ENCODE measurements at regions not wholly inside any gene's neighbourhood (a gene's known extent, or its start where the extent isn't known, plus 50 kb on each side); places are given as distances from the start of the nearest gene placed in this dataset.

DNA sequence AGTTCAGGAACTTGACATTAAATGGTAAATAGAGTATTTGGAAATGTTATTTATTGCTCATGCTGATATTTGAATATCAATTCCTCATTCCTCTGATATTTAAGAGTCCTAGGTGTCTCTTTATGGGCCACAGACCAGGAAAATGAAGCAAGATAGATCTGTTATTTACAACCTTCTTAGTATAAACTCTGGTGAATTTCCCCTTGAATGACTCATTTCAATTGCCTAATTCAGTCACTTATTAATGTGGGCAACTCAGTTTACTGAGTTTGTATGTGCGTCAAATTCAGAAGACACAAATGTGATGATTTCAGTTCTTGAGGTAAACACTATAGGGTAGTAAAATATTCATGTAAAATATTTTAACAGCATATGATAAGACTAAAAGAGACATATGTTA lies 1404.4 kb upstream of the PRMT6 start:
- DNase-seq: no peak

DNA sequence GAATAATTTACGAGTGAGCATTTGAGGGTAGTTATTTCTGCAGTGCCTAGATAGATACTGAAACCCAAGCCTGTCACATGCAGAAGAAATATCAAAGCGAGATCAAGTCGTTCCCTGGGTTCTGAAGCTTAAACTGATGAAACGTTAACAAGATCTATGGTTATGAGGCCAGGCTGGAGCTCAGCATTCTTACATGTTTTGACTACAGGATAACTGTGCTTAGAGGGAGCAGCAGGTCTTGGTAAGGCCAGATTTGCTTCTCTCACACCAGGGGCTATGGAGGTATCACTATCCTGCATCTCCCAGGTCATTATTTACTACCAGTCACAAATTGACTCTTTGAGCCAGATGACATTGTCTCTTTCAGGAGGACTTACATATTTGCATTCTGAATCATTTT lies 1401.4 kb upstream of the PRMT6 start:
- DNase-seq: no peak

DNA sequence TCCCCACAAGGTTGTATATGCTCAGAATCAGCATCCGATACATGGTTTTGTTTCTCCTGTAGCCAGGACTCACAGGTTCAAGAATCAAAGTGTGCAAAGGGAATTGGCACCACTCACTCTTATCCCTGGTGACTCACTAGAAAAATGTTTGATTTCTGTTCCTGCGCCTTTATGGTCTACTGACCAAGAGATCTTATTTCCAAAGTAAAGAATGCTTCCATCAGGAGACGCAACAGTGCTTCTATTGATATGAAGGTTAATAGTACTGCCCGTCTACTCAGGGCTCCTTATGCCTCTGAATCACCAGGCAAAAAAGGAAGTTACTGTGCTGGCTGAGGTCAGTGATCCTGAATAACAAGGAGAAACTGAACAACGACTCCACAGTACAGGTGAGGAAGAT lies 1392.0 kb upstream of the PRMT6 start:
- no peak for DNase-seq

DNA sequence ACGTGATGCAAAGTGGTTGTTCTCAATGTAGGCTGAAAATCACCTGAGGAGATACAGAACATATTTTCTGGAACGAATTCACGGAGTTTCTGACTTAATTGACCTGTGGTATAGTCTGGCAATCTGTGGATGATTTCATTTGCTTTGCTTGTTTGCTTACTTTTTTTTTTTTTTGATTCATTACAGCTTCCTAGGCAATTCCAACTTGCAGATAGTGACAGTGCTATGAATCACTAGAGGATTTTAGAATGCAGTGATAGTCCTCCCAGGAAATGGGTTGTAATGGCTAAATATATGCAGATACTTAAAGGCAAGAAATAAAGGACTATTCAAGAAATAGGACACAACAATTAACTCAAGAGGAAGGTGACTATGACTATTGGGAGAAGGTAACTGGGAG lies 1378.1 kb upstream of the PRMT6 start:
- no peak for DNase-seq

DNA sequence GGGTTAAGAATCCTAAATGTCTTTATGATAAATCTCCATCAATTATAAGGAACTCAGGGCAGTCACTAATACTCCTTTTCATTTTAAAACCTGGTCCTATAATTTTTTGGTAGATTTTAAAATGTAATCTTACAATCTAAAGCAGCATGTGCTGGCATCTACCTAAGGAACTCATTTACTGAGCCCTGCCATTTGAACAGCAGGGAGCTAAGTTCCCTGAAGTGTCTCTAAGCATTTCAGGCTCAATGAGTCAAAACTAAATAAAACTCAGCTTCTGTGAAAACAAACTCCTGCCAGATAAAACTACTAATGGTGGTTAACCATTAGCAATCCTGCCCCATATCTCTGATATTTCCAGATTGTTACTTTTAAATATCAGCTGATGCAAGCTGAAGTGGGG lies 1371.8 kb upstream of the PRMT6 start:
- DNase-seq: no peak

DNA sequence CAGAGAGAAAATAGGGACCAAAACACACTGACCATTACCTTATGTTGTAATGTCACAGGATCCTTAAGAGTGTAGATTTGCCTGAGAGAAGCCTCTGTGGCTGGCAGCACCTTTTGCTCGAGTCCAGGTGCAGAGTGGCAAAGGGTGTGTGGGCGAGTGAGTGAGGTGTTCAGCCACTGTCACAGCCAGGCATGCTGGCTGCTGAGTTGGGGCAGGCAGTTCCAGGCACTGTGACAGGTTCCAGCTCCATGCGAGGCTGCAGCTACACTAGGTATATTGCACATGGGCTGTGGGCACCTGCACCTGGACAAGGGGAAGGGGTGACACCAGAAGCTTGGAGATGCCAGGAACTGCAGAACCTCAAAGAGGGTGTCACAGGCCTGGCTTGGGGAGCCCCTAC lies 1370.4 kb upstream of the PRMT6 start:
- DNase-seq: no peak

DNA sequence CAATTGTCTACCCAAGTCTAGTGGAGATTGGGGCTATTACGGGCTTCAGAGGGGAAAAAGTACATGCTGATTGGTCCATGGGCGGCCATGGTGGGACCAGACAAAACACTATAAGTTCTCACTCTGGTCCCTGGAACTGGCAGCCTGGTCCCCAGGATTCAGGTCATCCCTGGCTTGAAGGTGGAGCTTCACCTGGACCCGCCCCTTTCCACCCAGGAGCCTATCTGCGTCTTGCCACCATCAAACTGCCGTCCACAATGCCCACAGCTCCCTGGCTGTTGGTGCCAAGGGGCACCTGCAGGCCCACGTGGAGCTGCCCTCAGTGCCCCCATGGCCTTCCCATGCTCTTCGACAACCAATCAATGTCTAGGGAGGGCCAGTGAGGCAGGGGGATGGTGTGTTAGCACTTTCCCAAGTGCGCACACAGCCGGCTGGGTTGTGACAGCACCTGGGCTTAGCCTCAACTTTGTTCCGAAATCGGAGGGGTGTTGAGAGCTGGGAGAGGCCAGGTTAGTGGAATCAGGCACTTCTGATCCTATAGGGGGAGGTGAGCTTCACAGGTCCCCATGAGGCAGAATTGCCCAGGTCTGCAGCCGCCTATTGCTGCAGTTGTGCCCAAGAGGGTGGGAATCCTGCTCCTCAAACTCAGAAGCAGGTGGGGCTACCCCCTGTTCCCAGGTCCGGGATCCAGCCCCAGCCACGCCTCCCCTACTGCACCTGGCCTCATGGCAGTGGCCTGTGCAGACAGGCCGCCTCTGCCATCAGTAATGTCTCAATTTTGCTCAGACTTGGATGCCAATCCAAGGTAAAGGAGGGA lies 1369.4 kb upstream of the PRMT6 start:
- no peak for DNase-seq

DNA sequence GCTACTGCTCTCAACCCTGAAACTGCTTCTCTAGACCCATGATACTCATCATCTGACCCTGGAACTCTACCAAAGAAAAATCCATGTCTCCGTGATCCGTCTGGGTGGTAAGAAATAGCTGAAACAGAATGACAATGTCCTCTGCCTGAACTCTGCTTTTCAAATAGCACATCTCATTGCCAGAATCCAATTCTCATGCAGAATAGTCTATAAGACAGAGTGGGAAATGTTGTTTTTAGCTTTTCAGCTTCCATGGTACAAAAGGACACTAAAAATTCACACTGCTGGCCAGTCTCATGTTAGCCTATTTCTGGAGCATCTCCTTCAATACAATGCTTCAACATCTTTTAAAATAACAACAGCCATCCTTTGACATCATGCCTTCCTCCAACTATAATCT lies 1355.8 kb upstream of the PRMT6 start:
- no peak for DNase-seq

DNA sequence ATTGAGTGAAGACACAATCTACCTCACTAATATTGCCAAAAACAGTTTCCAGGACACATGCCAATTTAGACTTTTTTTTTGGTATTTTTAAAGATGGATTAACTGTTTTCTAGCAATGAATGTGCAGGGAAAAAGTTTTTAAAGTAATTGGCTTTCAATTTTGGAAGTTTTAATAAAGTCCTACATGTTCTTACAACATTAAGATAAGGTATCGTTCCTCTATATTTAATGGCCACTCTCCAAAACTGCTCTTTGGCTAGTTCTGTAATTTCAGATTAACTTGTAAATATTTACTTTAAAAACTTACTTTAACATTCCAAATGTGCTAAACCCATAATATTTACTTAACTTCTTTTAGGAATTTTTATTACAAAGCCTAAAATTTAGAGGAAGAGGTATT lies 1332.2 kb upstream of the PRMT6 start:
- no peak for DNase-seq

DNA sequence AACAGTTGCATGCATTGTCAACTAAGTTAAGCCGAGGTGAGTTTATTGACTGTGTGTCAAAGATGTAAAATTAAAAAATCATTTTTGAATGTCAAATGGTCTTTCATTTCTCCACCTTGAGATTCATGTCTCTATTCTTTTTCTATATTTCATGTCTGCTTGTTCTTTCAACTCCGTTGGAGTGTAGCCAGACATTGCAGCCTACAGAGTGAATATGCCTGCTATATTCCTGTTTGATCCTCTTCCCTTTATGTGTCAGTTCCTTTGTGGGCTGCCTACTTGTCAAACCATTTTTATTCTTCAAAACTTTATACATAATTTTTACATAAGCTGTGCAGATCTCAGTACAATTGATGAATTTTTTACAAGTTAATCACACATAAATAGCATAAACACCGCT lies 1325.8 kb upstream of the PRMT6 start:
- no peak for DNase-seq

DNA sequence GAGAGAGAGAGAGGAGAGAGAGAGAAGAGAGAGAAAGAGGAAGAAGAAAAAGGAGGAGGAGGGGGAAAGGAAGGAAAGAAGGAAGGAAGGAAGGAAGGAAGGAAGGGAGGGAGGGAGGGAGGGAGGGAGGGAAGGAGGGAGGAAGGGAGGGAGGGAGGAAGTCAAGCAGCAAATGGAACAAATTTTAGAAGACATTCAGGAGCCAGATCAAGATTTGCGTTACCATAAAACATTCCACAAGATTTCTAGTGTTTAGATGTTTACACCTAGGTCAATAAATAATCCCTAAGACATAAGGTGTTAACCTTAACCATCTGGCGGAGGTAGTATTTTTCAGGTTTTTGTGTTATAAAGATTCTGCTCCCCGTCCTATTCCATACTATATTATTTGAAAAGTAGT lies 1320.1 kb upstream of the PRMT6 start:
- DNase-seq: no peak

DNA sequence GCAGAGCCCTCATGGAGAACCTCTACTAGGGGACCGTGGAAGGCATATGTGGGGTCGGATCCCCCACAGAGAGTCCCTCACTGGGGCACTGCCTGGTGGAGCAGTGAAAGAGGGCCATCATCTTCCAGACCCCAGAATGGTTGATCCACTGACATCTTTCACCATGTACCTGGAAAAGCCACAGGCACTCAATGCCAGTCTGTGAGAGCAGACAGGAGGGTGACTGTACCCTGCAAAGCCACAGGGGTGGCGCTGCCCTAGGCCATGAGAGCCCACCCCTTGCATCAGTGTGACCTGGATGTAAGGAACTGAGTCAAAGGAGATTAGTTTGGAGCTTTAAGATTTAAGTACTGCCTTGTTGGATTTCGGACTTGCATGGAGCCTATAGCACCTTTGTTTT lies 1276.7 kb upstream of the PRMT6 start:
- DNase-seq: no peak

DNA sequence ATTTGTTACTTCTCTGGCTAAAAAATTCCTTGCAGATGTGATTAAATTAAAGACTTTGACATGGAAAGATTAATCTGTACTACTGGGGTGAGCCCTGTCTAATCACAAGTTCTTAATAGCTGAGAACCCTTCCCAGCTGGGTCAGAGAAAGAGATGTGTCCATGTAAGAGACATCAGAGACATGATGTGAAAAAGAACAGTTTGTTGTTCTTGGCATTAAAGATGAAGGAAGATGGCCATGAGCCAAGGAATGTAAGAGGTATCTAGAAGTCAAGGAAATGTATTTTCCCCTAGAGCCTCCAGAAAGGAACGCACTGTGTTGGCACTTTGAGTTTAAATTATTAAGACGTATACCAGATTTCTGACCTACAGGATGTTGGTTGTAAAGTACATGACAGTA lies 1271.5 kb upstream of the PRMT6 start:
- DNase-seq: no peak

DNA sequence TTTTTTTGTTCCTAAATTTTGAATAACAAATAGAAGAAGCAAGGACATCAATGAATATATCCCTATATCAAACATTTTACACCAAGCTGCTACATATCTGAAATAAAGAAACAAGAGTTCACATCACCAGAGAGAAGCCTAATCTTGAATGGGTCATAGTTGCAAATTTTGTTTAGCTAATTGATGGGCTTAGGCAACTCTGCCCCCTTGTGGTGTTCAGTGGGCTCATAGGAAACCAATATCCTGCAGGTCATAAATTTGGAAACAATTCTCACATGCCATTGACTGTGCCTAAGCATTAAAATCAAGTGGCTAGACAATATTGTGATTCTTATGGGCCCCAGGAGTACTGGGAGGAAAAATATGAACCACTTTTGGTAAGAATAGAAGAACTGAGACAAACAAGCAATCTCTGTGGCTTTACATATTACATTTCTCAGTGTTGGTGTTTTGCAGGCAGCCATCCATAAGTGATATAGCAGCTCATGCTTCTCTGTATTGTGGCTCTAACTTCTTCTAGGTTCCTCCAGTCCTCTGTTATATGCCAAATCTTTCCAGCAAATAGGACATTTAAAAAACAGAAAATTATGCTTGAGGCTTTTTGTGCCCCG lies 1262.8 kb upstream of the PRMT6 start:
- peak; percentile 48 for DNase-seq

DNA sequence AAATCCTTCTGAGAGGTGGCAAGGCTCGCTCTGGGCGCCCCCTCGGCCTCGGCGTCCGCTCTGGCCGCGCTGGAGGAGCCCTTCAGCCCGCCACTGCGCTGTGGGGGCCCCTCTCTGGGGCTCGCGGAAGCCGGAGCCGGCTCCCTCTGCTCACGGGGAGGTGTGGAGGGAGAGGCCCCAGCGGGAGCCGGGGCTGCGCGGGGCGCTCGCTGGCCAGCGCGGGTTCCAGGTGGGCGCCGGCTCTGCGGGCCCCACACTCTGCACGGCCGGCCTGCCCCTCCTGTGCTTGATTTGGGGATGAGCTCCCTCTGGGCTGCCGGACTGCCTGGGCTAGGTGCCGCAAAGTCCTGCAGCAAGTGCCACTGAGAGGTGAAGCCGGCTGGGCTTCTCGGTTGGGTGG lies 1260.7 kb upstream of the PRMT6 start:
- DNase-seq: no peak

DNA sequence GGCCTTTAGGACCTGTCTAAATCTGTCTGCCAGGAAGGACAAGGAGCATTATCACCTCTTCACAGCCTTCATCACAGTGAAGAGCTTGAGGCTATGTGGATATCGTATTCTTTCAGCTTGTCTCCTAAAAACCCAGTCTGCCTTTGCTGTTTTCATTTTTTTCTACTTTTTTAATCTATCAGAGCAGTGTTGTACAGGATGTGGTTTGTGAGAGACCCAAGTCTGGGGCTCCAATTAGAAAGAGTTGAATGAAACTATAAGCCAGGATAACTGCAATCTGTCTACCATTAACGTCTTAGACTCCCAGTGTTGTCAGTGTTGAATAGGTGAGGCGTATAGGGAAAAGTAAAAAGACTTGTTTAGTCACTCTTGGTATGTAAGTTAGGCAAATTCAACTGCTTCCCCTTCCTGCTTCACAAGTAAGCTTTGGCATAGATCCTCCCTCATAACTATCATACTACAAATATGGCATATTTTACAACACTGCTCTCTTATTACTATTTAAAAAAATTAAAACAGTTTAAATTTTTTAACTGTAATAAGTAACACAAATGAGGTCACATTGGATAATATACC lies 1225.8 kb upstream of the PRMT6 start:
- no peak for DNase-seq

DNA sequence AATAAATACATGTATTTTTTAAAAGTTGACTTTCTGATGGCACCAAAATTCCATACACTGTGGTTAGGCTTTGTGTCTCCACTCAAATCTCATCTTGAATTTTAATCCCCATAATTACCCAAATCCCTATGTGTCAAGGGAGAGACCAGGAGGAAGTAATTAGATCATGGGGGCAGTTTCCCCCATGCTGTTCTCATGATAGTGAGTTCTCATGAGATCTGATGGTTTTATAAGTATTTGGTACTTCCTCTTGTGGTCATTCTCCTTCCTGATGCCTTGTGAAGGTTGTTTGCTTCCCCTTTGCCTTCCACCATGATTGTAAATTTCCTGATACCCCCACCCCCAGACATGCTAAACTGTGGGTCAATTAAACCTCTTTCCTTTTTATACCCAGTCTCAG lies 1218.4 kb upstream of the PRMT6 start:
- DNase-seq: no peak

DNA sequence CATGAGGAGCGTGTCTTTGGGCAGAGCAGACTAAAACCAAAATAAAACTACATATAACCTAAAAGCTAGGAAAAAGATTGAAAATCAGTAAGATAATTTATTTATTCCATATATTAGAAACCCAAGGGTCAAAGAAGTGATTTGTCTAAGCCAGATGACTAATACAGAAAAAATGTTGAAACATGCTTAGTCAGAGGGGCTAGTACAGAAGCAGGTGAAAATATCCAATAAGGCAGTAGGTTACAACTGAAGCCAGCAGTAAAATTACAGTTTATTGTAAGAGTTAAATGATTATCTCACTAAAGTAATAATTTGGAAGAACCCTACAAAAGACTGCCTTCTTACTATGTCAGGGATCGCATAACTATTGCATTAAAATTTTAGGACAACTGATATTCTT lies 1190.9 kb upstream of the PRMT6 start:
- DNase-seq: no peak

DNA sequence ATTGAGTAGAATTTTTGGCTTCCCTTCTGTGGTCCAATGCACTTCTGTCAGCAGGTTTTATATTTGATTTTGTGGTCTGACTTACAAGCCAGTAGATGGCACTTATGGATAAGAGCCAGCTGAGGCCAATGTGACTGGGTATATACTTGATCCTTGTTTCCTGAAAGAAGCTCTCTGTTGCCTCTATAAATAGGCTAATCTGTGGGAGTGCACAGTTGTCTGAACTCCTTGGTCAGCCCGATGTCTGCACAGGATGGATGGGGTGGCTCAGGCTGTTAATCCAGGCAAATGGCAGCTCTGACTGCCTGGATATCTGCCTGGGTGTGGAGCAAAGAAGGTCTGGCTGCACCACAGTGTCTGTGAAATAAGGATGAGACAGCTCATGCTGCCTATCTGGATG lies 1183.7 kb upstream of the PRMT6 start:
- no peak for DNase-seq

DNA sequence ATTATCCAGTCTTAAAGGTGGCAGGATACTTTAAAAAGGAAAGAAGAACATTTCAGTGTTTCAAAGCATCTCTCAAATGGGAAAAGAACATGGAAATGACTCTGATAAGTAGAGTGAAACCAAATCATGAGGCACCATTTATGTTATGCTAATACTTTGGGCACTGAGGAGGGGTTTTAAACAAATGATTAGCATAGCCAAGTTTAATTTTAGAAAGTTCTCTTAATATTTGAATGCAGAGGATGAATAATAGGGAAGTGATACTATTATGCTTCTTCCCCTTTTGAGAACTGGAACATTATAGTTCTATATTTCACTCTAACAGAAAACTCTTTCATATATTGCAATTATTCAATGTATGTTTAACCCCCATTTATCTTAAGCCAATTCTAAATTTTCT lies 1181.9 kb upstream of the PRMT6 start:
- DNase-seq: no peak

DNA sequence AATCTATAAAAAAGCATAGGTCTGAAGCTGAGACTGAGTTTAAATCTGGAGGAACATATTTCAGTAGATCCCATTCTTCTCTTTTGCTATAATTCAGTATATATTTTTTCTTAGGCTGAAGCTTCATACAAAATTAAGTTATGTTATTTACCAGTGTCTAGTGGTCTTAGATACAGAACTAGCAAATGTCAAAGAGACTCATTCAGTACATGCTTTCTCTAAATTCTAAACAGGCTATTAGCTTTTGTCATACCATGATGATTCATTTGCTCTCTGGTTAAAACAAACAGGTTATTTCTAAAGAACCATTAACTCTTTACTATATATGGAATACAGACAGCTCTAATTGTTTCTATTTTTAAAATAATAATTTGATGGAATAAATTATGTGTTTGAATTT lies 1170.2 kb upstream of the PRMT6 start:
- no peak for DNase-seq

DNA sequence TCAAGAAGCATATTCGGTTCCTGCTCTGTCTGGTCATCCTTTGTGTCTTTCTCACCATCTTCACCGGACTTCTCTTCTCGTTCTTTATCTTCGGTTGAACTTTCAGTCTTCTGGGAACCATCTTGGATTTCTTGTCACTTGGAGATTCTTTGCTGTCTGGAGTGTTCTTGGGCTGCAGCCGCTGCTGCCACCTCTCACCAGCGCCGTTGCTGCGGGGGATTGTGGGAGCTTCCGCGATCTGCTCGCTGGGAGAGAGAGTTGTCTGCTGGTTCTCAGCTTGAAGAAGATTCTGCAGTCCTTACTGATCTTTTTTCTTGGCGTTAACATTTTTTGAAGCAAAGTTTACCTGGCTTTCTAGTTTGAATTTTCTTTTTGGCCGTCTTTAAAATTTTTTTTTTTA lies 1165.2 kb upstream of the PRMT6 start:
- no peak for DNase-seq

DNA sequence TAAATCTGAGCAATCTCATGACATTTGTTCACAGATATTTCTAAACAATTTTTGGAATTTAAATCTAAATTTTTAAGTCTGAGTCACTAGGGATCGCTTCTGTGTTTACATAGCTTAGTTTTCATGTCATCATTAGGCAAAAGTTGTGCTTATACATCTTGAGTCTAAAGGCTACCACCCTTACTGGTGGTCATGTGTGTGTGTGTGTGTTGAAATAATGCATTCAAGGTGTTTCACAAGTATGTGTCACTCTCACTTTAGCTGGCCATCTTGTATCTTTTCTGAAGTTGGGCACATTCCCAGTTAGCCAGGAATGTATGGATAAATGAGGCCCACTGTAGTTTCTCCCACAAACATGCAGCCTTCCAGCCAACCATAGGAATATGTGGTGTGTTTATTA lies 1162.5 kb upstream of the PRMT6 start:
- DNase-seq: no peak

DNA sequence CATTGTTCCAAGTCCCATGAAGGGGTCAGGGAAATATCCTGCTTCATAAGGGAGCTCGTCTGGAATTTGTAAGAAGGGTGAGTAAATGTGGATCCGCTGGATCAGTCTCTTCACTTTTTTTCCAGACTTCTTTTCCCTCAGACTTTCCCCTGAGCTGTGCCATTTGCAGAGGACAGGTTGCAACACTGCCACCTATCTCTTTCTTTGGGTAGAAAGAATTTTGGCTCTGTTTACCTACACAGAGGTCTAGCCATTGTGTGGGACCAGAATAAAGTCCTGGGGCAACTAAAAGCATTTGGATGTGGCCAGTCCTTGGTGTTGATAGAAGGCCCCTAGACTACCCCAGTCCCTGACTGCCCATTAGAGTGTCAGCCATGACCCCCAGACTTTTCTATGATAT lies 1146.7 kb upstream of the PRMT6 start:
- no peak for DNase-seq

DNA sequence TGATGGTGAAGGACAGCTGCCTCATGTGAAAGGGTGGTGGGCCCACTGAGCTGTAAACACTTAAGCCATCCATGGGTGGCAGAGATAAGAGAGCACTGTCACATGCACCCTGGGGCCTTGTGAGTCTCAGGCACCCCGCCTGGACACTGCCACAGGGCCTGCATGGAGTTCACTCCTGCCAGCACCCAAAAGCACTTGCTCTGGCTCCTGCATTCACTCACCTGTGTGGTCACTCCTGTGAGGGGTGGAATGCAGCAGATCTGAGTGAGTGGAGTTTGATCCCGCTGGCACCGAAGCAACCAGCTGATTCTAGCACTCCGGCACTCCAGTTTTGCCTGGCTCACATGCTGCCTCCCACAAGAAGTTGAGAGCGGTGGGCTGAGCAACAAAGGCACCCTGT lies 1142.1 kb upstream of the PRMT6 start:
- no peak for DNase-seq
